GM18951 (cell line): ENCODE measurements at regions not wholly inside any gene's neighbourhood (a gene's known extent, or its start where the extent isn't known, plus 50 kb on each side); places are given as distances from the start of the nearest gene placed in this dataset.

ENCODE experiments used
- POLR2A ChIP-seq: IDR thresholded peaks from 4 replicates; pipeline ENCODE4 v1.6.1; 2011; ENCODE audit warnings: mild to moderate bottlenecking; ENCODE audit not compliant: insufficient read length, insufficient read depth; ENCODE audit errors: extremely low read depth
- in situ Hi-C: fragments of 300-500 bp; cut with MboI; formaldehyde crosslinking; loops from one replicate; pipeline ENCODE4 v1.12.0; 2022; ENCODE audit warnings: low sequenced_read_pairs, mixed read lengths, inconsistent platforms; ENCODE audit not compliant: unreplicated experiment

- in situ Hi-C loops: no loop called here
- no peak for TF ChIP-seq POLR2A
These were observed 229.7 kb downstream of the MAFB start for GRCh38 chr20:40459299-40459698.

GRCh38 chr20:40457404-40457803, 231.6 kb downstream of the MAFB start:
- TF ChIP-seq POLR2A: no peak
- in situ Hi-C loops: no loop called here

DNA sequence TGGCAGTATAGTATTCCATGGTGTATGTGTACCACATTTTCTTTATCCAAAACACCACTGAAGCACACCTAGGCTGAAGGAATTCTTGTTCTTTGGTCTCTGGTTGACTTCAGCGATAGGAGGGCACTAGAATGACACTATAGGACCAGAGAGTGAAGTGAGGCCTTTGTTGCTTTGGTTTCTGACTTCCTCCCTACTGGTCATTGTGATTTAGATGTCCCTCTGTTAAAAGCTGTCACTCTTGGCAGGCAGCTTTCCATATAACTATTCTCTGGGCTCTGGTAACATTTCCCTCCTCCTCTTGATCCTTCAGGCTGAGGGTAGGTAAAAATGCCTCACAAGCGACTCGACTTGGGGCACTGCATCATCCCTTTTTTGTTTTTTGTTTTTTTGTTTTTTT, 236.3 kb downstream of the MAFB start:
- in situ Hi-C loops: no loop called here
- no peak for TF ChIP-seq POLR2A

- in situ Hi-C loops: no loop called here
- TF ChIP-seq POLR2A: no peak
These were observed 237.5 kb downstream of the MAFB start for GRCh38 chr20:40451552-40451951.

DNA sequence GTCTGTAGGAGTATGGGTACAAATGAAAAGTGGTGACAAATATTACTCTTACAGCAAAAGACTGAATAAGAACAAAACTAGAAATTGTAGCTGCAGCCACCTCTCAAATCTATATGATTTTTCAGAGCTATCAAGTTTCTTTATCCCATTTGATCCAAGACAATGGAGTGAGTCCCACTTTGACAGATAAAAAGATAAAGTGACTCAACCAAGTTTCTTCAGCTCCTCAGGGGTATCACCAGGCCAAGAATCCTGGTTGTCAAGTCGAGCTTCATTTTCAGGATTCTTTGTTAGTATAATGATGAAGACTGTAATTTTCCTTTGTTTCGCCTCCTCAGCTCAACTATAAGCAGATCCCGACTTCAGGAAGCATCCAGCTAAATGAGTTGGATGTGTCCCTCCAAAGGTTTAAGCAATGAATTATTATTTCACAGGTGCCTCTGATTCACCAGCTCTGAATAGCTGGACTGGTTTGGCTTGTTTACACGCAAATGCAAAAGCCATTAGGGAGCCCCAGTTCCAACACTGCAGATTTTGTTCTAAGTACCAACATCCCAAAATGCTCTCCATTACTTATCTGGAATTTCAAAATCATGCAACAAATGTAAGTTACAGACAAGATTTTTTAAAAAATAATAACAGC, 238.9 kb downstream of the MAFB start:
- in situ Hi-C loops: no loop called here
- TF ChIP-seq POLR2A: no peak

- in situ Hi-C loops: no loop called here
- TF ChIP-seq POLR2A: no peak
These were observed 239.8 kb downstream of the MAFB start for GRCh38 chr20:40449144-40449690.

DNA sequence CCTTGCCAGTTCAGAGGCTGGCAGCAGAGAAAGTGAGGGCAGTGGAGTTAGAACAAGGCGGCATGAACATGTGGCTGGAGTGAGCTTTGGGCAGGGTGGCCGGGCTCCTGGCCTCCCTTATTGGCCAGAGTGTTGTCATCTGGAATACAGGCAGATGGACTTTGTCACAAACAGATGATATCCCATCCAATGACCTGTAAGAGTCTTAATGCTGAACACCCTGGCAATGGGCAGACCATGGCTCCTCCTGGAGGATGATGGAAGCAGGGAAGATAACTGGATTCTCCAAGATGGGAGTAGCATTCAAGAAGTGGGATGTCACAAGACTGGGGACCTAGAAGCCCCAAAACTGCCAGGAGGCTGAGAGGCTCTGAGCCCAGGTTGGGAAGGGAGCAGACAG, 242.1 kb downstream of the MAFB start:
- TF ChIP-seq POLR2A: no peak
- in situ Hi-C loops: no loop called here

DNA sequence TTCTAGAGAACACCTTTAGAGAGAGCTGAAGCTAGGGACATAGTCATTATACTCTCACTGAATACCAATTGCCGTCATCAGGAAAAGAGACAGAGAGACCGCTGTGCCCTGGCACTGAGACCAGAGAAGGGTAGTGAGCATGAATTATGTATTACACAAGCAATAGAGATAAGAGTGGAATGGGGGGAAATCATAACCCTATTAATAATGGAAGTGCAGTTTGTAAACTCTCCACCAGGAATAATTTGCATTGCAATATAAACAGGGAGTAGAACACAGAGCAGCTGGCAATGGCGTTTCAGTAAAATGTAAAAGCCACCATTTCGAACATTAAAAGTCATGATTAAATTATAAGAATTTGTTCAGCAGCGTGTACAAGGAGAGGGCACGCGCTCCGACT, 244.5 kb downstream of the MAFB start:
- in situ Hi-C loops: no loop called here

DNA sequence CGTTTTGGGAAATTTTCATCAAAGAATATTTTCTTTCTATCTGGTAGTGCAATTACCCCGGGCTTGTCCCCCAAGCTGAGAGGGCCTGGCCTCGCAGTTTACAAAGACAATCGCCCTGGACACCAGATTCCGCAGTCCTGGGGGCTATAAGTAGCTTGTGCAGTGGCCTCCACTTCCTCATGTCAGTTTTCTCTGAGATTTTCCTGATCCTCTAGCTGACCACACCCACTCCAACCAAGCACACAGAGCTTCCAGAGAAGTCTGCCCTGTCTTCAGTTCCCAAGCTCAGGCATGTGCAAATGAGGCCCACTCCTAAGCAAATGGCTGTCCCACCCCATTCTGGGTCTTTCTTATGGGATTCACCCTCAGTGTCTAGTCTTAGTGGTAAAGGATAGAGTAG, 245.3 kb downstream of the MAFB start:
- TF ChIP-seq POLR2A: no peak
- in situ Hi-C loops: no loop called here

More for the DNA sequence above, 244.5 kb downstream of the MAFB start:
- no peak for TF ChIP-seq POLR2A

GRCh38 chr20:40442181-40442963, 246.7 kb downstream of the MAFB start:
- no peak for TF ChIP-seq POLR2A
- in situ Hi-C loops: no loop called here

DNA sequence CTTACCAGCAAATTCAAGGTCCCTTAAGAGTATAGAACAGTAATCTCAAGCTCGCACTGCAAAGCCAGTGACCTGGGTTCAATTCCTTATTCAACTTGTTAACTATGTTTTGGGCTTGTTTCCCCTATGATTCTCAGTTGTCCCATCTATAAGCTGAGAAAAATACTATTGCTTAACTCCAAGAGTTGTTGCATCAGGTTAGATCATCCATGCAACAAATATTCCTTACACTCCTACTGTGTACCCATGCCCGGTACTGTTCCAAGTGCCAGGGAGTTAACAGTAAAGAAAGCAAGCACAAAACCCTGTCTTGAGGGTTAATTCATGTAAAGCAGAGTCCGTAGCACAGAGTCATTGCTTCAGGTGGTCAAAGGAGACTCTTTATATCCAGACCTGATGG, 247.3 kb downstream of the MAFB start:
- TF ChIP-seq POLR2A: no peak
- in situ Hi-C loops: no loop called here

DNA sequence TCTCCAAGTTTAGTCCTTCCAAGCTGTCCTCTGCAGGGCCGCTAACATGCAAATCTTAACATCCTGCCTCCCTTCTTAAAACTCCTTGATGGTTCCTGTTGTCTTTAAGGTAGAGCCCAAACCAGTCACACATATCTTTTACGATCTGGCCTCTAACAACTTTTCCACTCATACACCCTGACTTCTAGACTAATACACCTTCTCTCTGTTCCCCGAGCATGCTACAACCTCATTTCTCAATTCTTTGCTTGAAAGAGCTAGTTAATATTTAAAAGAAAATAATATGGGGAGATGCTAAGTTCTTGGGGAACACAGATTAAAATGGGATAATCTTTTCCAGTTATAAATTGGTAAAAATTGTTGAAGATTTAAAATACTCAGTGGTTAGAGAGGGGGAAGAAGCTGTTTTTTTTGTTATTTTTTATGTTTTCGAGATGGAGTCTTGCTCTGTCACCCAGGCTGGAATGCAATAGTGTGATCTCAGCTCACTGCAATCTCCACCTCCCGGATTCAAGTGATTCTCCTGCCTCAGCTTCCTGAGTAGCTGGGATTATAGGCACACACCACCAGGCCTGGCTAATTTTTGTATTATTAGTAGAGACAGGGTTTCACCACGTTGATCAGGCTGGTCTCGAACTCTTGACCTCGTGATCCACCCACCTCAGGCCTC, 250.7 kb downstream of the MAFB start:
- TF ChIP-seq POLR2A: no peak
- in situ Hi-C loops: no loop called here

GRCh38 chr20:40436011-40436410, 253.0 kb downstream of the MAFB start:
- in situ Hi-C loops: no loop called here
- TF ChIP-seq POLR2A: no peak
